GM12891 (cell line): ENCODE measurements at regions not wholly inside any gene's neighbourhood (a gene's known extent, or its start where the extent isn't known, plus 50 kb on each side); places are given as distances from the start of the nearest gene placed in this dataset.

Source experiments
- DNase-seq: peaks from one replicate; pipeline ENCODE4 v3.0.0; 2011; ENCODE audit warnings: low spot score; ENCODE audit not compliant: insufficient read length
- FAIRE-seq: peaks from 2 replicates; lab custom pipeline; 2011; peaks lifted over from hg19 to GRCh38; lab: Jason Lieb, UNC
- PAX5 ChIP-seq: IDR thresholded peaks from 2 replicates; pipeline ENCODE4 v1.6.1; 2011; ENCODE audit warnings: low read length, moderate library complexity, mild to moderate bottlenecking; ENCODE audit not compliant: insufficient read depth, severe bottlenecking
- POLR2A ChIP-seq: IDR thresholded peaks from 2 replicates; pipeline ENCODE4 v1.6.1; 2011; ENCODE audit warnings: low read depth, low read length, control low read depth
- POLR2AphosphoS5 ChIP-seq: IDR thresholded peaks from 2 replicates; pipeline ENCODE4 v1.6.1; 2011; ENCODE audit warnings: low read depth, low read length, control low read depth
- POU2F2 ChIP-seq: IDR thresholded peaks from 2 replicates; pipeline ENCODE4 v1.6.1; 2011; ENCODE audit warnings: low read depth, mild to moderate bottlenecking, control low read depth, low read length, moderate library complexity
- SPI1 ChIP-seq: IDR thresholded peaks from 2 replicates; pipeline ENCODE4 v1.6.1; 2011; ENCODE audit warnings: low read depth, low read length, control low read depth
- TAF1 ChIP-seq: IDR thresholded peaks from 2 replicates; pipeline ENCODE4 v1.6.1; 2011; ENCODE audit warnings: low read depth, low read length, control low read depth

- DNase-seq = no peak
- no peak for FAIRE-seq
- TF ChIP-seq POU2F2 = no peak
- TF ChIP-seq SPI1 = no peak
- TF ChIP-seq POLR2A = no peak
- no peak for TF ChIP-seq TAF1
- TF ChIP-seq PAX5 = no peak
- TF ChIP-seq POLR2AphosphoS5 = no peak
Measured at GRCh38 chr5:44664711-44665100, 144.0 kb upstream of the MRPS30 start.

- TF ChIP-seq TAF1 (no peak), POU2F2 (no peak), POLR2AphosphoS5 (no peak), POLR2A (no peak)
- DNase-seq = no peak
- no peak for FAIRE-seq
Measured at GRCh38 chr5:44663991-44664710, 144.6 kb upstream of the MRPS30 start.

GRCh38 chr5:44661851-44662250 lies 146.9 kb upstream of the MRPS30 start:
- TF ChIP-seq POU2F2 (no peak), SPI1 (no peak), PAX5 (no peak), POLR2AphosphoS5 (no peak), TAF1 (no peak), POLR2A (no peak)
- DNase-seq = no peak
- FAIRE-seq = no peak

- no peak for TF ChIP-seq SPI1
- no peak for TF ChIP-seq POLR2A
- no peak for TF ChIP-seq TAF1
- TF ChIP-seq PAX5 = no peak
- no peak for TF ChIP-seq POLR2AphosphoS5
- TF ChIP-seq POU2F2 = no peak
- DNase-seq = no peak
- no peak for FAIRE-seq
Measured at GRCh38 chr5:44660251-44660650, 148.5 kb upstream of the MRPS30 start.

GRCh38 chr5:44659334-44659733 lies 149.4 kb upstream of the MRPS30 start:
- TF ChIP-seq POU2F2 (no peak), POLR2AphosphoS5 (no peak), POLR2A (no peak), TAF1 (no peak), SPI1 (no peak), PAX5 (no peak)
- DNase-seq = no peak
- no peak for FAIRE-seq

GRCh38 chr5:44652674-44653073 lies 156.1 kb upstream of the MRPS30 start:
- DNase-seq (no peak), FAIRE-seq (no peak)
- TF ChIP-seq POU2F2 (no peak), PAX5 (no peak), POLR2A (no peak), POLR2AphosphoS5 (no peak), SPI1 (no peak), TAF1 (no peak)

GRCh38 chr5:44646016-44646415 lies 162.7 kb upstream of the MRPS30 start:
- TF ChIP-seq POLR2A = no peak
- TF ChIP-seq POU2F2 = no peak
- no peak for TF ChIP-seq PAX5
- TF ChIP-seq TAF1 = no peak
- no peak for TF ChIP-seq SPI1
- TF ChIP-seq POLR2AphosphoS5 = no peak
- no peak for DNase-seq
- no peak for FAIRE-seq

- DNase-seq = no peak
- FAIRE-seq = no peak
- TF ChIP-seq POLR2A (no peak), SPI1 (no peak), TAF1 (no peak), POU2F2 (no peak), PAX5 (no peak), POLR2AphosphoS5 (no peak)
Measured at GRCh38 chr5:44645502-44645901, 163.2 kb upstream of the MRPS30 start.

GRCh38 chr5:44644628-44645027 lies 164.1 kb upstream of the MRPS30 start:
- DNase-seq = no peak
- FAIRE-seq = no peak
- TF ChIP-seq POU2F2 (no peak), PAX5 (no peak), POLR2AphosphoS5 (no peak), POLR2A (no peak), TAF1 (no peak), SPI1 (no peak)

GRCh38 chr5:44641820-44642219 lies 166.9 kb upstream of the MRPS30 start:
- FAIRE-seq = no peak
- no peak for TF ChIP-seq POU2F2
- TF ChIP-seq POLR2A = no peak
- no peak for TF ChIP-seq PAX5
- no peak for TF ChIP-seq POLR2AphosphoS5
- no peak for TF ChIP-seq TAF1
- no peak for TF ChIP-seq SPI1
- DNase-seq = no peak

- TF ChIP-seq SPI1 (no peak), TAF1 (no peak), POU2F2 (no peak), PAX5 (no peak), POLR2AphosphoS5 (no peak), POLR2A (no peak)
- FAIRE-seq = no peak
- DNase-seq = no peak
Measured at GRCh38 chr5:44640945-44641456, 167.7 kb upstream of the MRPS30 start.
